UCSD-AML1 (cell line): ENCODE measurements at regions not wholly inside any gene's neighbourhood (a gene's known extent, or its start where the extent isn't known, plus 50 kb on each side); places are given as distances from the start of the nearest gene placed in this dataset.

Experiments
- DNase-seq: peaks from one replicate; lab custom pipeline; 2025; ENCODE audit not compliant: unreplicated experiment; lab: John Stamatoyannopoulos, UW

DNA sequence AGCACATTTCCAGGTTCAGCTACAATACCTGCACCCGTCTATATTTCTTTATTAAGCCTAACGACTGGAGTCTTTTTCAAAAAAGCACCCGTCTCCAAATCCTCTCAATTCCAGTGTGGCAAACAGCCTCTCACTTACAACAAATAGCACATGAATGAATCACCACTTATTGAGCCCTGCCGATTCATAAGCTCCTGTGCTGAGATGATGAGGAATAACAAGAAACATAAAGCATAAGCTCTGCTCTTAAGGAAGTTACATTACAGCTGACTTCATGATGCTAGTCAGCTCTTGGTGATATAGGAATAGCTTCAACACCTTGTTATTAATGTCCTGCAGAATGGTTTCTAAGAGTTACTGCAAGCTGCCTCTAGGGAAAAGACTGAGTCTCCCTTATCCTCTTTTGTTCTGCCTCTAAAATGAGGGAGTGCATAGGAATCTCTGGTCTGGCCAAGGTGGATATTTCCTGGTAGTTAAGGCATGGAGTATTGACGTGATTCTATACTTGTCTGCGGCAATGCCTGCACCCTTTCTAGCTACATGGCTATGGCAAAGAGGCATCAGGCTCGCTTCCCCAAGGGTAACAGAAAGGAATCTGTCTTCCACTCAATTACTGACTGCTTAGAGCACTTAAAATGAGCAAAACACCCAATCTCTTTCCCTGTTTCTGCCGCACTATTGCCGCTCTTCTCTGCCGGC lies 195.7 kb downstream of the KLF12 start:
- no peak for DNase-seq

DNA sequence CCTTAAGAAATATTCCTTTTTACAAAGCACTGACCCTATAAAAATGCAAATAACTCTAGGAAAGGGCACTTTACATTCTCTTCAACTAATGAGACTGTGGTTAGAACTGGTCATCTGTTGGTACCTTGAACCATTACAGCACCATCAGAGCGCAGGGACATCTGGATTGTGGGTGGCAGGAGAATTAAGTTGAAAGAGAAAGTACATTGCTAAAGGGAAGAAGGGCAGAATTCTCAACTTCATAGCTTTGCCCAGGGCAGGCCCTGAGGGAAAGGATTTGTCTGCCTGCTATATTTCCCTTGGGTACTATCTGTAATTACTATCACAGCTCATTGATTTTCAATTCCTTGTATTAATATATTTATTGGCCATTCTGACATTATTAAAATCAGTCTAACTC lies 196.8 kb downstream of the KLF12 start:
- no peak for DNase-seq

DNA sequence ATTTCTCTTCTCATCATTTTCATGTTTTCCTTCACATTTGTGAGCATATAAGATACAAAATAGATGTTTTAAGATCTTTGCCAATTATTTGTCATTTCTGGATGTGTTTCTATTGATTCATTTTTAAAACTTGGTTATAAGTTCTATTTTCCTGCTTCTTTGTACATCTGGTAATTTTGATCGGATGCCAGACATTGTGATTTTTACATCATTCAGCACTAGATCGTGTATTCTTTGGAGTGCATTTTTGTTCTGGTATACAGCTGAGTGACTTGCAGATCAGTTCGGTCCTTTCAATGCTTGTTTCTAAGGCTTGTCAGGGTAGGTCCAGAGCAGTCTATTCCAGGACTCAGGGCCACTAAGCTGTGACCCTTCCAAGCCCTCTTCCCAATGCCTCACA lies 198.2 kb downstream of the KLF12 start:
- no peak for DNase-seq

DNA sequence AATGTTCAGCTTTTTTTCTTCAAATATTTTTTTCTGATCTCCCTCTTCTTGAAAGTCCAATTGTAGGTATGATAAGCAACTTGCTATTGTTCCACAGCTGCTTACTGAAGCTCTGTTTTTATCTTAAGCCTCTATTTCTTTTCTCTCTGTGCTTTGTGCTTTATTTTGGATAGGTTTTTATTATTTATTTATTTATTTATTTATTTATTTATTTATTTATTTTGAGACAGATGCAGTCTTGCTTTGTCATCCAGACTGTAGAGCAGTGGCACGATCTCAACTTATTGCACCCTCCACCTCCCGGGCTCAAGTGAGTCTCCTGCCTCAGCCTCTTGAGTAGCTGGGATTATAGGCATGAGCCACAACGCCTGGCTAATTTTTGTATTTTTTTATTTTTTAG lies 199.4 kb downstream of the KLF12 start:
- no peak for DNase-seq

DNA sequence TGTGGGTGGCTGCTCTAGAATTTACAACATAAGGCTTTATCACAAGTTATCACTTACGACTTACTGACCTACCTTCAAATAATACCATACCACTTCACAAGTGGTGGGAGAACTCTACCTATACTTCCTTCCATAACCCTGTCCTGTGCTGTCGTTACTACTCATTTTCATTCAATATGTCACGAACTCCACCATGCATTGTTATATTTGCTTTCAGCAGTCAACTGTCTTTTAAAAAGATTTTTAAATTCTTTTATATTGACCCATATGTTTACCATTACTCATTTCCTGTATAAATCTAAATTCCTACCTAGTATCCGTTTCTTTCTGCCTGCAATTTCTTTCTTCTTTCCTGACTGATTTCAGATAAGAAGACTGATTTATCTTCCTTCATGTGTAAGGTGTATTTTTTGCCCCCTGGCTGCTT lies 200.0 kb downstream of the KLF12 start:
- DNase-seq = no peak

GRCh38 chr13:73933795-73934194 lies 200.4 kb downstream of the KLF12 start:
- DNase-seq = no peak

DNA sequence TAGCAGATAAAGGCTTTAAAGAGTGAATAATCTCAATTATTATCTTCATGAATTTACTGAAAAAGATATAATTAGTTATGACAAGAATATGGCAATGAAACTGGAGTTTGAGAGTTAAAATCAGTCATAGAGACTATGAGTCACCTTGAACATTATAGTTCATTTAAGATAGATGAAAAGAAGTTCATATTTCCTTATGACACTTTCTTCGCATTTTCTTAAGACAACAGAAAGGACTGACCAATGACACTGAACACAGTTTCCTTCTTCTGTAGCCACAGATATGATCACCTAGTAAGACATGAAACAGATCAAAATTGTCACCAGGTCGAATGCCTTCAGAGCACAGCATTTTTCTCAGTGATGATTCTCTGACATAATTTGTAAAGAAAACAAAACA lies 202.1 kb downstream of the KLF12 start:
- no peak for DNase-seq

DNA sequence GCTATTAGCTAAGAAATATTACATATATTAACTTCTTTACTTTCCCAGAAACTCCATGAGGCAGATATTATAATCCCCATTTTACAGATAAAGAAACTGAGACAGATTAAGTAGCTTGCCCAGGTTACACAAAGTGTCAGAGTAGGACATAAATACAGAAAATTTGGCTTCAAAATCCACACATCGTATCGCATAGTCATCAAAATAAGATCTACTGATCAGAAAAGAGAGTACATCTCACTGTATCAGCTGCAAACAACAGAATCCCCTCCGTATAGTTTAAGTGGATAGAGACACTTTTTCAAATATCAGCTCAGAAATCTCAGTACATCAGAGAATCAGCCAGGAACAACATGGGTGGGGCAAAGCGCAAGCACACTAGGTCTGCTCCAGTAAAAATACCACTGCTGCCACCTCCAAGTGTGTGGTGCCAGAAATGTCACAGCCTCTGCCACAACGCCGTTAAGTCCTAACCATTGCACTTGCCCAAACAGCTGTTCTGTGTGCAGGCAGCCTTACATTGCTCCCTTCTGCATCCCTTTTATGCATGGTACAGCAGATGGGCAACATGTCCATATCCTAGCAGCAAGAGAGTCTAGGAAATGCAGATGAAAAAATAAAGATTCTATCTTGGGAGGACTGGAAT lies 204.8 kb downstream of the KLF12 start:
- DNase-seq = no peak

GRCh38 chr13:73924607-73925006 lies 209.6 kb downstream of the KLF12 start:
- DNase-seq = no peak

DNA sequence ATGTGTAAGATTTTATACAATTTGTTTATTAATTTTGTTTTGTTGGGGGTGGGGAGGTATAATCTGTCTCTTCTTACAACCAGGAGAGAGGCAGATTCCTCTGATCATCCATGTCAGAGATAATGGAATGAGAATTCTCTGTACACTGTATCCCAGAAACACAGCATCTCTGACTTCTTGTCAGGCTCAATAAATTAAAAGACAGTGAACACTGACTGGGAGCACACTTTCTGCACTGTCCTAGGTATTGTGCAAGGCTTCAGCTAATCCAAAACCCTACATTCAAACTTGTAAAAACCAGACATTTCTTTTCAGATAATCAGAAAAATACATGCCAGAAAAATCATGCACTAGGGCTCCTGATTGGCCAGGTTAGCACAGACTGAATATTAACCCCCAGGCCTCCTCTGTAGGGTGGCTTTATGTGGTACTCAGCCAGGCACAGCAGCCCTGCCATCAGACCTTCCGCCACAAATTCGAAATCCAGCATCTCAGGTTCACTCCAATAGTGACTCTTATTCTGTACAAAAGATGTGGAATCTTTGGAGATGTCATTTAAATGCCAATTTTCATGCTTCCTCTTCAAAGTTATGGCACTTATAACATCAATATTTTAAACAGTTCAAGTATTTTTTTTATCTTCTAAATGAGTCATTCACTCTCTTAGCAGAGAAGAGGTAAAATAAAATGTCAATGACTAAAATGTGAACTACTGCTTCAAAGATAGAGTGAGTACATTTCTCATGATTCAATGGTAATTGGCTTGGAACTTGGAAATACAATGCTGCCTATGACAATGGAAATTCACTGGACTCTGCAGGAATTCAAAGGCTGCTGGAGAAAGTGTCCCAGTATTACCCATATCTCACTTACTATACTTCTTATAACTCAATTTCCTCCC lies 211.5 kb downstream of the KLF12 start:
- DNase-seq = no peak

- DNase-seq = no peak
Measured at GRCh38 chr13:73918691-73919090, 215.5 kb downstream of the KLF12 start.

- no peak for DNase-seq
Measured at GRCh38 chr13:73913751-73914518, 220.3 kb downstream of the KLF12 start.

DNA sequence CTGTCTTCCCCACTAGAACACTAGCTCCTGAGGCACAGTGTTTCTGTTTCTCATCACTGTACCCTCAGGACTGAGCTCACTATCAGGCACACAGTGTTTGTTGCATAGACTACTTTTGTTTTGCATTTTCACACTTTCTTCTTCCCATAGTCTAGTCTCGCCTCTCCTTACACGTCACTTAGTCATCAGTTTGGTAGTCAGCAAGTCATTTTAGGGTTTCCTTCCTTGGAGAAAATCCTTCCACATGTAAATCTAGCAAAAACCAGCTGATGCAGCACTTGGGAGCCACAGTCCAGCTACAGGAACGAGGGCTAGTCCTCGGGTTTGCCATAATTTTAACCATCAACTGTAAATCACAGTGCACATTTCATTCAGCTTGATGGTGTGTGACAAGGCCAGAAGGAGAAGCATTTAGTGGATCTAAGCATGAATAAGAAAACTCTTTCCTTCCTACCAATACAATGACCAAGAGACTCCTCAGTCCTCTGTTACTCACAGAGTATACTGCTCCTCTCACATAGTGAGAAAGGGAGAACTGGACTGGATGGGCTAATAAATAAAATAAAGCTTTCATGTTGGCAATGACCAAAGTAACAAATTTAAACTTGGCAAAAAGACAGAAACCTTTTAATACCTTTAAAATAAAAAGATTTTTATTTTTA lies 221.0 kb downstream of the KLF12 start:
- DNase-seq = no peak

- no peak for DNase-seq
Measured at GRCh38 chr13:73911361-73911760, 222.8 kb downstream of the KLF12 start.

GRCh38 chr13:73910733-73911132 lies 223.5 kb downstream of the KLF12 start:
- DNase-seq = no peak

GRCh38 chr13:73908809-73909208 lies 225.4 kb downstream of the KLF12 start:
- no peak for DNase-seq

DNA sequence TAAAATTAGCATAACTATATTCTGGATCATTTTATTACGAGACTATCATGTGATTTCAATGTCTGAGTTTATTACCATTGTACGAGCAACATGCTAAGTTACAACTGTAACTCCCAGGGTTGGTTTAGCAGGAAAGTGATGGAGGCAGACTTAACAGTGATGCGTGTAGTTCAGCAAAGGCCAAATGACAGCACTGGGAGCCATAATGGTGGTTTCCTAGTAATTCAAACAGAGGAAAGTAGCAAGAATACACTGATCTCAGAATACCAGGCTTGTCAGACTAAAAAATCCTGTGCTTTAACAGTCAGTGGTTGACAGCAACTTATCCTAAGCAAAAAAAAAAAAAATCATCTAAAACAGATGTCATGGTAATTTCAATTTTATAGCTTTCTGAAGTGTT lies 229.6 kb downstream of the KLF12 start:
- DNase-seq = no peak

DNA sequence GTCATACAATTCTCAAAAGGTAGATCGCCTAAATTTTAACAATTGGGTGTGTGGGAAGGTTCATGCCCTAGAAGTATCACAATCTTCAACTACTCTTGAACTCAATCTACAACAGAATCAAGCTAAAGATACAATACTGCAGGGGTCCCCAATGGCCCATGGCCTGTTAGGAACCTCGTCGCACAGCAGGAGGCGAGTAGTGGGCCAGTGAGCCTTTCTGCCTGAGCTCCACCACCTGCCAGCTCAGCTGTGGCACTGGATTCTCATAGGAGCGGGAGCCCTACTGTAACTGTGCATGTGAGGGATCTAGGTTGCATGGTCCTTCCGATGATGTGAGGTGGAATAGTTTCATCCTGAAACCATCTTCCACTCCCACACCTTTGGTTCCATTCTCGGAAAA lies 230.6 kb downstream of the KLF12 start:
- no peak for DNase-seq

DNA sequence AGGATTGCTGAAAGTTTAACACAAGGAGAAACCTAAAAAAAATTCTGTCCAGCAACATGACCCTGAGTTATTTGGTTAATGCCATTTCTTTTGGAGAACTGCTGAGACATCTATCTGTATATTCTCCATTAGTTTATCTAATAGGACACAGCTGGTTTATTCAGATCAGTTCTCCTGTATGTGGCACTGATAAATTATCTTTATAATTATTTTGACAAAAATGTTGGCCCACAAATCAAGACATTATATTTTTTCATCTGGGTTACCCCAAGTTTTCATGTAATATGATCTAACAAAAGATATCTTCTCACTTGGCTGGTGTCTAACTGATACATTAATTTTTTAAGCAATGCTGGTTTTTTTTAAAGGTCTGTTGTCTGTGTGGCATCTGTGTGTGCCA lies 231.4 kb downstream of the KLF12 start:
- DNase-seq = no peak

GRCh38 chr13:73902296-73902695 lies 231.9 kb downstream of the KLF12 start:
- no peak for DNase-seq
